Activated CD4-positive, alpha-beta memory T cell treated with anti-CD3 and anti-CD28 coated beads, Interleukin-2, amount 10 ng/mL, durations not matched to agents 7 days and 5 days (primary cell): ENCODE measurements at regions not wholly inside any gene's neighbourhood (a gene's known extent, or its start where the extent isn't known, plus 50 kb on each side); places are given as distances from the start of the nearest gene placed in this dataset.

ENCODE experiments used
- CTCF ChIA-PET: fragments of 350-600 bp; sonication (Branson Sonifier 250); formaldehyde crosslinking; loops from one replicate; lab custom pipeline; 2021; ENCODE audit warnings: antibody characterized with exemption, inconsistent platforms; lab: Charles Lee
- POLR2A ChIA-PET: fragments of 350-600 bp; sonication (Branson Sonifier 250); formaldehyde crosslinking; loops from one replicate; lab custom pipeline; 2021; ENCODE audit warnings: antibody characterized with exemption; lab: Charles Lee
- DNase-seq: peaks from one replicate; pipeline ENCODE4 v3.0.0-alpha.2; 2020
- H3K27ac Mint-ChIP-seq: one replicate; pipeline ENCODE4 v1.8.0; 2021; ENCODE audit warnings: mild to moderate bottlenecking, mixed read lengths
- H3K27me3 Mint-ChIP-seq: one replicate; pipeline ENCODE4 v1.8.0; 2021; ENCODE audit warnings: mixed read lengths
- H3K36me3 Mint-ChIP-seq: one replicate; pipeline ENCODE4 v1.8.0; 2021; ENCODE audit warnings: low read depth, mixed read lengths
- H3K4me1 Mint-ChIP-seq: one replicate; pipeline ENCODE4 v1.8.0; 2021; ENCODE audit warnings: mixed read lengths
- H3K4me3 Mint-ChIP-seq: one replicate; pipeline ENCODE4 v1.8.0; 2021; ENCODE audit warnings: mild to moderate bottlenecking, mixed read lengths
- H3K9me3 Mint-ChIP-seq: one replicate; pipeline ENCODE4 v1.8.0; 2021; ENCODE audit warnings: mixed read lengths

- no peaks in the 10 kb centered on the region for H3K4me1 Mint-ChIP-seq
- H3K4me3 Mint-ChIP-seq = no peak overlapping the region
- DNase-seq = no peak
- CTCF ChIA-PET = no interaction called here
- POLR2A ChIA-PET = no interaction called here
- no peaks in the 10 kb centered on the region for H3K27me3 Mint-ChIP-seq
- H3K9me3 Mint-ChIP-seq = no peaks in the 10 kb centered on the region
- H3K36me3 Mint-ChIP-seq = no peaks in the 10 kb centered on the region
- no peak overlapping the region for H3K27ac Mint-ChIP-seq
Observed at GRCh38 chr7:42628054-42628453, 283.8 kb downstream of the C7orf25 start.

- H3K4me1 Mint-ChIP-seq = no peaks in the 10 kb centered on the region
- no peaks in the 10 kb centered on the region for H3K27me3 Mint-ChIP-seq
- no peaks in the 10 kb centered on the region for H3K36me3 Mint-ChIP-seq
- CTCF ChIA-PET = no interaction called here
- H3K4me3 Mint-ChIP-seq = no peak overlapping the region
- H3K27ac Mint-ChIP-seq = no peak overlapping the region
- POLR2A ChIA-PET = no interaction called here
- no peaks in the 10 kb centered on the region for H3K9me3 Mint-ChIP-seq
- DNase-seq = no peak
Observed at GRCh38 chr7:42627626-42628025, 284.2 kb downstream of the C7orf25 start.

- no peaks in the 10 kb centered on the region for H3K4me1 Mint-ChIP-seq
- ChIA-PET POLR2A (no interaction called here), CTCF (no interaction called here)
Observed at GRCh38 chr7:42627101-42627500, 284.8 kb downstream of the C7orf25 start.

GRCh38 chr7:42625421-42625820, 286.4 kb downstream of the C7orf25 start:
- H3K4me3 Mint-ChIP-seq = no peak overlapping the region
- ChIA-PET CTCF (no interaction called here), POLR2A (no interaction called here)
- H3K9me3 Mint-ChIP-seq = peaks cover 3% of the 10 kb centered on the region
- H3K36me3 Mint-ChIP-seq = no peaks in the 10 kb centered on the region
- no peak overlapping the region for H3K27ac Mint-ChIP-seq
- H3K4me1 Mint-ChIP-seq = no peaks in the 10 kb centered on the region
- H3K27me3 Mint-ChIP-seq = no peaks in the 10 kb centered on the region
- no peak for DNase-seq

More at GRCh38 chr7:42627101-42627500, 284.8 kb downstream of the C7orf25 start:
- Mint-ChIP-seq H3K36me3 (no peaks in the 10 kb centered on the region), H3K27me3 (no peaks in the 10 kb centered on the region), H3K27ac (no peak overlapping the region), H3K9me3 (no peaks in the 10 kb centered on the region), H3K4me3 (no peak overlapping the region)
- no peak for DNase-seq

DNA sequence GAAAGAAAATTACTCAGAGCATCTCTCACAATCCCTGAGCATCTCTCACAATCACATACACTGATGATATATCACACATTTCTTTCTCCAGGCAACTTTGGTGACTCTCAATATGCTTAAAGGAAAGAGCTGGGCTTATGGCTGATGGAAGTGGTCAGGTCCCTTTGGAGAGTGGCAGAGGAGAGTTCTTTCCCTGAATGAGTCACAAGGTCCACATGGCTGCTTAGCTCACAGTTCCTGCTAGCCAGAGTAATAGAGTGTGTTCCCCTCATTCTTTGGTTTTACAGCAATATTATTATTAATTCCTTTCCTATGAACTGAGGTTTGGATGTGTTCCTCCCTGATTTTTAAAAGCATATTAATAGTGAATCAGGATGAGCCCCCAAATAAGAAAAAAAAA, 287.4 kb downstream of the C7orf25 start:
- Mint-ChIP-seq H3K4me1 (no peaks in the 10 kb centered on the region), H3K36me3 (no peaks in the 10 kb centered on the region), H3K27ac (no peak overlapping the region), H3K4me3 (no peak overlapping the region), H3K27me3 (no peaks in the 10 kb centered on the region), H3K9me3 (peaks cover 3% of the 10 kb centered on the region)
- CTCF ChIA-PET = no interaction called here
- no peak for DNase-seq
- POLR2A ChIA-PET = no interaction called here

DNA sequence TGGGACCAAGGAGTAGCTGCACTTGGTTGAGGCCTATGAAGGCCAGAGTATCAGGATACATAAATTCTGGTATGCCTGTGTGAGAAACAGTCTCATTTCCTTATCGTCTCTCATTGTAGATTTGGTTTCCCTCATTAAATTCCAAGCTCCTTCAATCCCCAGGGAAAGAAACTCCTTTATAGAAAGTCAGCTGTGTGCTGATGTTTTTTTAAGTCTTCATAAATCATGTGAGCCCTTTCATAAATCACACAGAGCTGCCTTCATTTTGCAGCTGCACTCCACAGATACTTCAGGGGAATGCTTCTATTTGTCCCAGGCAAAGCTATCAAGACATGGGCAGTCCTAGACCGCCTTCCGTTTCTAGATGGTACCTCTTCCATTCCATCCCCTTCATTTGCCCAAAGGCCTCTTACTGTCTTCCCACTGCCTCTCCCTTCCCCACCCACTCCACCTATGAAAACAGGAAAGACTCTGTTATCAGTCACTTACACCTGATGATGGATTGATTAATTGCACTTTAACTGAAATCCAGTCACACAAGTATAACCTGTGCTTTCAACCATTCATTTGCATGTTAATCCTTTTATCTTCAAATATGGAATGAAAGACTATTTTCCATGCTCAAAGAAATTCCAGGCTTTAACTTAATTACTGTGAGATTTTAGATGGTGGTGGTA, 290.2 kb downstream of the C7orf25 start:
- Mint-ChIP-seq H3K36me3 (no peaks in the 10 kb centered on the region), H3K9me3 (peaks cover 3% of the 10 kb centered on the region), H3K4me1 (no peaks in the 10 kb centered on the region), H3K27me3 (no peaks in the 10 kb centered on the region), H3K4me3 (no peak overlapping the region), H3K27ac (no peak overlapping the region)
- POLR2A ChIA-PET = no interaction called here
- DNase-seq = no peak
- CTCF ChIA-PET = no interaction called here

DNA sequence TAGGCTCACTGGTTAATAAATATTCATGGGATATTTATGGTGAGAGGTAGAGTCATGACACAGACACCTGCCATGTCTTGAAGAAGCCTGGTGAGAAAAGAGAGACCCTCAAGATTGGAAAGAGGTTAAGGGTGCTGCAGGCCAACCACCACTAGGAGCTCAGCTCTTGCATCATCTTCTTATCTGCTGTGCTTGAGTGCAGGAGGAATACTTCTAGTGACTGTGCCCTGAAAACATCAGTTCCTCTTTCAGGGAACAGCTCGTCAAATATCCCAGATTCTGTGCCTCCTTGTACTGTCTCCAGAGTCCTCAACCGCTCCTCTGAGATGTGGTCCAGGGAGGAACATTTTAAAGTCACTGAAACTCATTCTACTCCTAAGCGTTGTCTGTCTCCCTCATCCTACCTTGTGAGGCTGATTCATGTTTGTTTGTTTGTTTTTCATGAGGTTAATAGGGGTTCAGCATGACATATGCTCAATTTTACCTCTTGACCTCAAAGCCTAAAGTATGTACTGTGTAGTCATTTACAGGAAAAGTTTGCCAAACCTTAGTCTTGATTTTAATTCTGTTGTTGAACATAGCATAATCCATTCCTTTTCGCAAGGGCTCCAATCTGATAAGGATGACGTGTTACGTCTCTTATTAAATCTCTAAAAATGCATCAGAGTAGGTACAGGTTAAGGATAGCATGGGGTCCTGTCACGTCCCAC, 293.1 kb downstream of the C7orf25 start:
- no peak overlapping the region for H3K27ac Mint-ChIP-seq
- no peaks in the 10 kb centered on the region for H3K4me1 Mint-ChIP-seq
- H3K27me3 Mint-ChIP-seq = no peaks in the 10 kb centered on the region
- H3K4me3 Mint-ChIP-seq = no peak overlapping the region
- DNase-seq = no peak
- peaks cover 5% of the 10 kb centered on the region for H3K9me3 Mint-ChIP-seq
- ChIA-PET POLR2A (no interaction called here), CTCF (no interaction called here)
- no peaks in the 10 kb centered on the region for H3K36me3 Mint-ChIP-seq

- ChIA-PET CTCF (no interaction called here), POLR2A (no interaction called here)
- Mint-ChIP-seq H3K9me3 (peaks cover 5% of the 10 kb centered on the region), H3K4me1 (no peaks in the 10 kb centered on the region), H3K4me3 (no peak overlapping the region), H3K27me3 (no peaks in the 10 kb centered on the region), H3K27ac (no peak overlapping the region), H3K36me3 (no peaks in the 10 kb centered on the region)
- no peak for DNase-seq
Observed at GRCh38 chr7:42617806-42618457, 293.9 kb downstream of the C7orf25 start.

- POLR2A ChIA-PET = no interaction called here
- H3K27me3 Mint-ChIP-seq = no peaks in the 10 kb centered on the region
- CTCF ChIA-PET = no interaction called here
Observed at GRCh38 chr7:42617071-42617765, 294.7 kb downstream of the C7orf25 start.

DNA sequence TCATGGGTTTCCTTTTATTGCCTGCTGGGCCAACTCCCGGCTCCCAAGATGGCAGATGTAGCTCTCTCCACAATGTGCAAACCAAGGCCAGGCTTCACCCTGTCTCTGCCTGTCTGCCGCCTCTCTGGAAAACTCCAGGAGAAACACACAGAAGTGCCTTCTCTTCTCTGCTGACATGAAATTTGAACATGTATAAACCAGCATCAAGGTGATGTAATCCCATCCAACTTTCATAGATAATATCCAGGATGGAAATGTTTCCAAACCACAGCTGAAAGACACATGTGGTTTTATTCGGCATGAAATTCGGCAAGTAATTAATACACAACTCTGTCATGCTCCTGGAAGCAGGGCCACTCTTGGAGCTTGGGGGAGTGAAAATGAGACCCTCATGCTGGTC, 297.2 kb downstream of the C7orf25 start:
- Mint-ChIP-seq H3K27ac (no peak overlapping the region), H3K36me3 (no peaks in the 10 kb centered on the region), H3K9me3 (peaks cover 2% of the 10 kb centered on the region), H3K4me3 (no peak overlapping the region), H3K27me3 (no peaks in the 10 kb centered on the region), H3K4me1 (no peaks in the 10 kb centered on the region)
- POLR2A ChIA-PET = no interaction called here
- DNase-seq = no peak
- CTCF ChIA-PET = no interaction called here

More at GRCh38 chr7:42617071-42617765, 294.7 kb downstream of the C7orf25 start:
- H3K4me1 Mint-ChIP-seq = no peaks in the 10 kb centered on the region
- DNase-seq = no peak
- H3K27ac Mint-ChIP-seq = no peak overlapping the region
- H3K4me3 Mint-ChIP-seq = no peak overlapping the region
- H3K36me3 Mint-ChIP-seq = no peaks in the 10 kb centered on the region
- H3K9me3 Mint-ChIP-seq = peaks cover 5% of the 10 kb centered on the region

DNA sequence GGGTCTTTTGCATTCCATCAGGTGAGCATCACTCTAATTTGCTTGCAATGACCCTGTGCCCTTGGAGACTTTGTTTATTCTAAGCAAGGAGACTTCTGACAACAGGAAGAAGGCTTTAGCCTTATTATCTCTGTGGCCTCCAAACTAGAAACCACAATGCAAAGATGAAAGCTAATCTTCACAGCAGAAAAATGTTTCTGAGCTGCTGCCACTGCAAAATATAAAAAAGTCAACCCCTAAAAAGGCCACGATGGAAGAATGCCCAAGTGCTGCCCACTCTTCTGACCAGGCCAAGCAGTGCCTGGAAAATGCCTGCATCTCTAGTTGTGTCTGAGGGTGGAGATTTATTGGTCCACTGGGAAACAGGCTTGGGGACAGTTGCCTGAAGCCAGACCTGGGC, 299.9 kb downstream of the C7orf25 start:
- no peak overlapping the region for H3K27ac Mint-ChIP-seq
- no peaks in the 10 kb centered on the region for H3K4me1 Mint-ChIP-seq
- ChIA-PET CTCF (no interaction called here), POLR2A (no interaction called here)
- peaks cover 2% of the 10 kb centered on the region for H3K9me3 Mint-ChIP-seq
- H3K4me3 Mint-ChIP-seq = no peak overlapping the region
- no peaks in the 10 kb centered on the region for H3K27me3 Mint-ChIP-seq
- no peaks in the 10 kb centered on the region for H3K36me3 Mint-ChIP-seq
- DNase-seq = no peak

- no peaks in the 10 kb centered on the region for H3K4me1 Mint-ChIP-seq
- H3K36me3 Mint-ChIP-seq = no peaks in the 10 kb centered on the region
- H3K27me3 Mint-ChIP-seq = no peaks in the 10 kb centered on the region
- no peak overlapping the region for H3K27ac Mint-ChIP-seq
- DNase-seq = no peak
- H3K4me3 Mint-ChIP-seq = no peak overlapping the region
- POLR2A ChIA-PET = no interaction called here
- CTCF ChIA-PET = no interaction called here
- no peaks in the 10 kb centered on the region for H3K9me3 Mint-ChIP-seq
Observed at GRCh38 chr7:42611289-42611928, 300.5 kb downstream of the C7orf25 start.
